Thoracic aorta (tissue), 2 donors: ENCODE measurements at regions not wholly inside any gene's neighbourhood (a gene's known extent, or its start where the extent isn't known, plus 50 kb on each side); places are given as distances from the start of the nearest gene placed in this dataset.

Source experiments
- ATAC-seq: fragments of 150-250 bp; one replicate; pipeline ENCODE4 v1.8.0; 2017; ENCODE audit warnings: low read depth; ENCODE audit not compliant: insufficient number of reproducible peaks, low FRiP score
- DNase-seq: peaks from one replicate; pipeline ENCODE4 v3.0.0-alpha.2; 2020; ENCODE audit warnings: low spot score
- H3K27ac ChIP-seq, 2 donors: fragments of 200-600 bp; sonication (generic); 1 replicate in 1 of 2; 2 replicates in 1 of 2; pipeline ENCODE4 v1.5.1; 2016; ENCODE audit warnings: mild to moderate bottlenecking in 2 of 2, moderate library complexity in 2 of 2
- H3K27me3 ChIP-seq: fragments of 200-600 bp; sonication (generic); replicated peaks from 2 replicates; pipeline ENCODE4 v1.6.0; 2016; ENCODE audit warnings: mild to moderate bottlenecking; ENCODE audit not compliant: insufficient read depth
- H3K36me3 ChIP-seq: fragments of 200-600 bp; sonication (generic); one replicate; pipeline ENCODE4 v1.5.1; 2016
- H3K4me1 ChIP-seq, 2 donors: fragments of 200-600 bp; sonication (generic); 1 replicate in 1 of 2; 2 replicates in 1 of 2; pipeline versions ENCODE4 v1.5.1 to v1.6.0; 2016; ENCODE audit warnings: low read depth in 2 of 2, mild to moderate bottlenecking in 1 of 2; ENCODE audit not compliant: control insufficient read depth in 1 of 2
- H3K4me3 ChIP-seq: fragments of 200-600 bp; sonication (generic); 2 replicates; pipeline ENCODE4 v1.5.1; 2016; ENCODE audit warnings: mild to moderate bottlenecking
- H3K9me3 ChIP-seq: fragments of 200-600 bp; sonication (generic); 2 replicates; pipeline ENCODE4 v1.5.1; 2016
- TF ChIP-seq, protein P1 (sequence below): fragments of 200-600 bp; sonication (generic); IDR thresholded peaks from one replicate; pipeline ENCODE4 v1.5.1; 2019; ENCODE audit warnings: antibody characterized with exemption

DNA sequence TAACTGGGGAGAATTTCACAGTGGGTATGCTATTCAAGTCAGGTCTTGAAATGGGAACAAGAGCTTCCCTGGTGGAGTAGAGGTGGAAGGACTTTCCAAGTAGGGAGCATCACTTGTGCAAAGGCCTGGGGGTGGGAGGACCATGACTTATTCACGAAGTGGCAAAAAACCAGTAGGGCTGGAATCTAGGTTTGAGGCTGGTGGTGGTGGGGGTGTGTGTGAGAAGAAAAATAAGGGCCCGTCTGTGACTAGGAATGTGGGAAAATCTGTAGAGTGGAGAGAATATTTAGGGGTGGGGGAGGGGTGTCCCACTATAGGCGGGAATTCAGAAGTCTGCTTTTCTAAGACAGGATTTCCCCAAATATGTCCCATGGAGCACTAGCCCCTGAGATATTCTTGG lies 271.9 kb upstream of the TBL1XR1 start:
- Histone ChIP-seq H3K9me3 (no peaks in the 10 kb centered on the region), H3K27me3 (no peaks in the 10 kb centered on the region), H3K4me1 (peaks cover 2 to 31% of the 10 kb centered on the region in 2 donors), H3K36me3 (no peaks in the 10 kb centered on the region), H3K4me3 (no peak overlapping the region), H3K27ac (no peak overlapping the region)
- ATAC-seq (no peak), DNase-seq (no peak)
- TF ChIP-seq, protein P1, sequence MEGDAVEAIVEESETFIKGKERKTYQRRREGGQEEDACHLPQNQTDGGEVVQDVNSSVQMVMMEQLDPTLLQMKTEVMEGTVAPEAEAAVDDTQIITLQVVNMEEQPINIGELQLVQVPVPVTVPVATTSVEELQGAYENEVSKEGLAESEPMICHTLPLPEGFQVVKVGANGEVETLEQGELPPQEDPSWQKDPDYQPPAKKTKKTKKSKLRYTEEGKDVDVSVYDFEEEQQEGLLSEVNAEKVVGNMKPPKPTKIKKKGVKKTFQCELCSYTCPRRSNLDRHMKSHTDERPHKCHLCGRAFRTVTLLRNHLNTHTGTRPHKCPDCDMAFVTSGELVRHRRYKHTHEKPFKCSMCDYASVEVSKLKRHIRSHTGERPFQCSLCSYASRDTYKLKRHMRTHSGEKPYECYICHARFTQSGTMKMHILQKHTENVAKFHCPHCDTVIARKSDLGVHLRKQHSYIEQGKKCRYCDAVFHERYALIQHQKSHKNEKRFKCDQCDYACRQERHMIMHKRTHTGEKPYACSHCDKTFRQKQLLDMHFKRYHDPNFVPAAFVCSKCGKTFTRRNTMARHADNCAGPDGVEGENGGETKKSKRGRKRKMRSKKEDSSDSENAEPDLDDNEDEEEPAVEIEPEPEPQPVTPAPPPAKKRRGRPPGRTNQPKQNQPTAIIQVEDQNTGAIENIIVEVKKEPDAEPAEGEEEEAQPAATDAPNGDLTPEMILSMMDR, result no peak

DNA sequence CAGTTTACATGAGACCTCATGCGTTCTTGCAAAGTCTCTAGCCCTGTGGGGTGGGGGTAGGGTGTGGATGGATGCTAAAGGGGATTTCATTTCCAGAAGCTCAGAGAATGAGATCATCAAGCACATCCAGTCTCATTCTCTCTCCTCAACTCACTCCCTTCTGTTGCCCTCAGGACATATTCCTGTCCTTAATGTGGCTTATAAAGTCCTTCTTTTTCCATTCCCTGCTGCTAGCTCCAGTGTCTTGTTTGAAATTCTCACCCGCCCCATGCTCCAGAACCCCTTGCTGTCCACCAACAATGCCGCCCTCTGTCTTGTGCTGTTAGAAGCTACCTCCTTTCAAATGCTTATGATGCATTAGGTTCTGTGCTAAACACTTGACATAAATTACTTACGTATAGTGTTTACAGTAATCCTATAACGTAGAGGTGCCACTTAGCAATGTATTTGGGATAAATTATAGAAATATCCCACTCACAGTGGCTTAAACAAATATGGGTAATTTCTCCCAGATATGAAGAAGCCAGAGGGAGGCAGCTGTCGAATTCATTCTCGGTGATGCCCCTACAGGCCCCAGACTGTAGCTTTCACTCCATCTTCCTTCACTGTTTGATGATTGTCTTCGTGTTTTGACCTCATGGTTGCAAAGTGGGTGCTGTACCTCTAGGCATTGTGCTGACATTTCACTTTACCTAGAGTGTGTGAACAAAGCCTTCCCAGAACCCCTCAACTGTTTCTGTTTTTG lies 273.1 kb upstream of the TBL1XR1 start:
- Histone ChIP-seq H3K27me3 (no peaks in the 10 kb centered on the region), H3K27ac (no peak overlapping the region), H3K9me3 (no peaks in the 10 kb centered on the region), H3K4me3 (no peak overlapping the region), H3K36me3 (no peaks in the 10 kb centered on the region), H3K4me1 (peaks cover 0 to 20% of the 10 kb centered on the region in 2 donors)
- TF ChIP-seq, protein P1, result no peak
- ATAC-seq (no peak), DNase-seq (no peak)

DNA sequence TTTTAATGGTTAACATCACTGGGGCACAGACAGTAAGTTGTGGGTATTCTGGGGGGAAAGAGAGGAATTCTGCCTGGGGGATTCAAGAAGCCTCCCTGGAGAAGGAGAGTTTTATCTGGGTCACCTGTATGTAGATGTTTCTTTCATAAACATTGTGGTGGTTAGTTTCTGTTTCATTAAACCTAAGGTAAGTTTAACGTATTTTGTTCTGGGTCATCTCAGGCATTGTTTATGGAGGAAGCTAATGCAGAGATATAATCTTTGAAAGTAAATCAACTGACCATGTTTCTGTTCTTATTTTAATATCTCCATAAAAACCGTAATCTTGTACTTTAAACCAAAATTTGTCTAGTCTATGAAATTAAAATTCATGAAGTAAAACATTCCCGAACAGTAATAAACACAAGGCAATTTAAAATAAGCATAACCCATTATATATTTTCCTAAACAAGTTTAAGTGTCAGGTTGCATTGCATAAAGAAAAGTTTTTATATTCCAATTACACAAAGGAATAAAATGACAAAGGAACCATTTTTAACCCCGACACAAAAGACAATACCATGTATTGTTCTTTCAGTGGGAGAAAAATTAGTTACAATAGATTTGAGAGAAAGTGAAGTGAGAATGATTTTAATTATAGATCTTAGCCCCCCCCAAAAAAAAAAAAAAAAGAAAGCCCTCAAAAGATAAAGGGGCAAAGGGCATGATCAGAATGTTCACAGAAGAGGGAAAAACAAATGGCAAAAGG lies 274.6 kb upstream of the TBL1XR1 start:
- DNase-seq (no peak), ATAC-seq (no peak)
- Histone ChIP-seq H3K27me3 (no peaks in the 10 kb centered on the region), H3K36me3 (no peaks in the 10 kb centered on the region), H3K4me1 (peaks cover 0 to 10% of the 10 kb centered on the region in 2 donors), H3K4me3 (no peak overlapping the region), H3K27ac (no peak overlapping the region), H3K9me3 (no peaks in the 10 kb centered on the region)
- TF ChIP-seq, protein P1, result no peak

DNA sequence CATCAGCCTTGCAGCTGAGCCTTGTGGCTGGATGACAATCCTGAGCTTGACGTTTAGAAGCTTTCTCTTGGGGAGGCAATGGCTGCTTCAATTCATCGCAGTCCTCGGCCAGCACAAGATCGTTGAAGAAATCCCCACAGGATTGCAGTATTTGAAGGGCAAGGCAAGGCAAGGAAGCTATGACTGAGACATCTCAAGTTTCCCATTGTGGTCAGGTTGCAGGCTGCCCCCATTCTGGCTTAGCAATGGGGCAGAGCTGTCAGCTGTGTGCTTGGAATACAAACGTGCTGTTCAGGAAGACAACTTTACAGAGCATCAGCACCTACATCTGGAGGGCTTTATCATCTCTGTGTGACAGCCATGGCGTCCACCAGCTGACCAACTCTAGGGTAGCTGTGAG lies 275.9 kb upstream of the TBL1XR1 start:
- TF ChIP-seq, protein P1, result no peak
- Histone ChIP-seq H3K27me3 (no peaks in the 10 kb centered on the region), H3K9me3 (no peaks in the 10 kb centered on the region), H3K27ac (no peak overlapping the region), H3K36me3 (no peaks in the 10 kb centered on the region), H3K4me1 (peaks cover 3 to 11% of the 10 kb centered on the region in 2 donors), H3K4me3 (no peak overlapping the region)
- no peak for DNase-seq
- no peak for ATAC-seq

DNA sequence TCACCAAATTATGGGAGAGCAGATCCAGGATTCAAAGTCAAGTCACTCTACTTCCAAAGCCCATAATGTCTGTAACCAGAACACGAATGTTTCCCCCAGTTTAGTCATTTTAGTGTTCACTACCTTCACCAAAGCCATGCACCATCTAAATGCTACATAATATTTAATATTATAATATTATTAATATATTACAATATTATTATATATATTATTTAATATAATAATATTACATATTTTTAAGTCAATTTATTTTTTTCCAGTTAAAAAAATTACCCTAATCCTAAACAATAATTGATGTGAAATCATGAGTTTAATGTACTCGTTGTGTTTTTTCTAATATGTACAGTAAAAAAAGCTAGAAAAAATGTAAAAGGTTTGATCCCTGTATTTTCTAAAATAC lies 276.6 kb upstream of the TBL1XR1 start:
- H3K27me3 ChIP-seq, result no peaks in the 10 kb centered on the region
- no peaks in the 10 kb centered on the region for H3K9me3 ChIP-seq
- H3K4me1 ChIP-seq, result peaks cover 3 to 13% of the 10 kb centered on the region in 2 donors
- TF ChIP-seq, protein P1, result no peak
- H3K36me3 ChIP-seq, result no peaks in the 10 kb centered on the region
- no peak for ATAC-seq
- no peak overlapping the region for H3K4me3 ChIP-seq
- DNase-seq, result no peak
- no peak overlapping the region for H3K27ac ChIP-seq
